T-helper 1 cell treated with Interleukin-12 subunit alpha and Interleukin-12 subunit beta and Interleukin-4 antibody, amounts not matched to agents 30 μg/mL and 1 μg/mL, for 36 hours (primary cell): ENCODE measurements at regions not wholly inside any gene's neighbourhood (a gene's known extent, or its start where the extent isn't known, plus 50 kb on each side); places are given as distances from the start of the nearest gene placed in this dataset.

Source experiments
- H3K27ac Mint-ChIP-seq: one replicate; pipeline ENCODE4 v1.8.0; 2021; ENCODE audit warnings: mild to moderate bottlenecking, mixed read lengths
- H3K27me3 Mint-ChIP-seq: one replicate; pipeline ENCODE4 v1.8.0; 2021; ENCODE audit warnings: low read depth, mixed read lengths
- H3K36me3 Mint-ChIP-seq: one replicate; pipeline ENCODE4 v1.8.0; 2021; ENCODE audit warnings: low read depth, mixed read lengths
- H3K4me1 Mint-ChIP-seq: one replicate; pipeline ENCODE4 v1.8.0; 2021; ENCODE audit warnings: low read depth, mixed read lengths
- H3K4me3 Mint-ChIP-seq: one replicate; pipeline ENCODE4 v1.8.0; 2021; ENCODE audit warnings: mild to moderate bottlenecking, moderate library complexity, mixed read lengths
- H3K9me3 Mint-ChIP-seq: one replicate; pipeline ENCODE4 v1.8.0; 2021; ENCODE audit warnings: mixed read lengths

GRCh38 chr13:67856955-67857354 is 626.8 kb upstream of the PCDH9 start:
- no peak overlapping the region for H3K27ac Mint-ChIP-seq
- H3K4me3 Mint-ChIP-seq: no peak overlapping the region
- no peaks in the 10 kb centered on the region for H3K27me3 Mint-ChIP-seq
- peaks cover 17% of the 10 kb centered on the region for H3K9me3 Mint-ChIP-seq
- no peaks in the 10 kb centered on the region for H3K4me1 Mint-ChIP-seq
- H3K36me3 Mint-ChIP-seq: no peaks in the 10 kb centered on the region

GRCh38 chr13:67855741-67856238 is 625.7 kb upstream of the PCDH9 start:
- no peaks in the 10 kb centered on the region for H3K4me1 Mint-ChIP-seq
- no peaks in the 10 kb centered on the region for H3K36me3 Mint-ChIP-seq
- no peak overlapping the region for H3K4me3 Mint-ChIP-seq
- H3K9me3 Mint-ChIP-seq: peaks cover 18% of the 10 kb centered on the region
- H3K27me3 Mint-ChIP-seq: no peaks in the 10 kb centered on the region
- H3K27ac Mint-ChIP-seq: no peak overlapping the region

GRCh38 chr13:67854990-67855389 is 624.9 kb upstream of the PCDH9 start:
- Mint-ChIP-seq H3K27me3 (no peaks in the 10 kb centered on the region), H3K27ac (no peak overlapping the region), H3K9me3 (peaks cover 19% of the 10 kb centered on the region), H3K4me1 (no peaks in the 10 kb centered on the region), H3K36me3 (no peaks in the 10 kb centered on the region), H3K4me3 (no peak overlapping the region)

- Mint-ChIP-seq H3K9me3 (peaks cover 13% of the 10 kb centered on the region), H3K27me3 (no peaks in the 10 kb centered on the region), H3K4me1 (no peaks in the 10 kb centered on the region), H3K4me3 (no peak overlapping the region), H3K27ac (no peak overlapping the region), H3K36me3 (no peaks in the 10 kb centered on the region)
Observed at GRCh38 chr13:67844574-67844973, 614.4 kb upstream of the PCDH9 start.

GRCh38 chr13:67841071-67841470 is 610.9 kb upstream of the PCDH9 start:
- H3K27ac Mint-ChIP-seq: no peak overlapping the region
- H3K27me3 Mint-ChIP-seq: no peaks in the 10 kb centered on the region
- H3K36me3 Mint-ChIP-seq: no peaks in the 10 kb centered on the region
- H3K9me3 Mint-ChIP-seq: peaks cover 18% of the 10 kb centered on the region
- H3K4me3 Mint-ChIP-seq: no peak overlapping the region
- no peaks in the 10 kb centered on the region for H3K4me1 Mint-ChIP-seq

GRCh38 chr13:67833564-67833963 is 603.4 kb upstream of the PCDH9 start:
- Mint-ChIP-seq H3K4me3 (no peak overlapping the region), H3K9me3 (peaks cover 12% of the 10 kb centered on the region), H3K27me3 (no peaks in the 10 kb centered on the region)

GRCh38 chr13:67829641-67830040 is 599.5 kb upstream of the PCDH9 start:
- peaks cover 26% of the 10 kb centered on the region for H3K9me3 Mint-ChIP-seq
- H3K27me3 Mint-ChIP-seq: no peaks in the 10 kb centered on the region
- H3K4me3 Mint-ChIP-seq: no peak overlapping the region
- H3K27ac Mint-ChIP-seq: no peak overlapping the region
- H3K36me3 Mint-ChIP-seq: no peaks in the 10 kb centered on the region
- H3K4me1 Mint-ChIP-seq: no peaks in the 10 kb centered on the region

More at GRCh38 chr13:67833564-67833963, 603.4 kb upstream of the PCDH9 start:
- H3K27ac Mint-ChIP-seq: no peak overlapping the region
- no peaks in the 10 kb centered on the region for H3K36me3 Mint-ChIP-seq
- no peaks in the 10 kb centered on the region for H3K4me1 Mint-ChIP-seq

- Mint-ChIP-seq H3K9me3 (peaks cover 26% of the 10 kb centered on the region), H3K4me3 (no peak overlapping the region), H3K27ac (no peak overlapping the region), H3K4me1 (no peaks in the 10 kb centered on the region), H3K27me3 (no peaks in the 10 kb centered on the region), H3K36me3 (no peaks in the 10 kb centered on the region)
Observed at GRCh38 chr13:67827992-67828391, 597.9 kb upstream of the PCDH9 start.

- peaks cover 7% of the 10 kb centered on the region for H3K9me3 Mint-ChIP-seq
- H3K36me3 Mint-ChIP-seq: no peaks in the 10 kb centered on the region
- H3K4me3 Mint-ChIP-seq: no peak overlapping the region
- no peak overlapping the region for H3K27ac Mint-ChIP-seq
- H3K4me1 Mint-ChIP-seq: no peaks in the 10 kb centered on the region
- H3K27me3 Mint-ChIP-seq: no peaks in the 10 kb centered on the region
Observed at GRCh38 chr13:67821606-67822005, 591.5 kb upstream of the PCDH9 start.

GRCh38 chr13:67806796-67807195 is 576.7 kb upstream of the PCDH9 start:
- no peak overlapping the region for H3K4me3 Mint-ChIP-seq
- H3K4me1 Mint-ChIP-seq: no peaks in the 10 kb centered on the region
- H3K9me3 Mint-ChIP-seq: peaks cover 7% of the 10 kb centered on the region
- no peaks in the 10 kb centered on the region for H3K27me3 Mint-ChIP-seq
- no peak overlapping the region for H3K27ac Mint-ChIP-seq
- H3K36me3 Mint-ChIP-seq: no peaks in the 10 kb centered on the region

- no peaks in the 10 kb centered on the region for H3K4me1 Mint-ChIP-seq
- peaks cover 11% of the 10 kb centered on the region for H3K9me3 Mint-ChIP-seq
- no peaks in the 10 kb centered on the region for H3K36me3 Mint-ChIP-seq
- H3K4me3 Mint-ChIP-seq: no peak overlapping the region
- no peak overlapping the region for H3K27ac Mint-ChIP-seq
- H3K27me3 Mint-ChIP-seq: no peaks in the 10 kb centered on the region
Observed at GRCh38 chr13:67803118-67803517, 573.0 kb upstream of the PCDH9 start.

GRCh38 chr13:67792151-67792676 is 562.1 kb upstream of the PCDH9 start:
- Mint-ChIP-seq H3K9me3 (peaks cover 4% of the 10 kb centered on the region), H3K4me3 (no peak overlapping the region), H3K4me1 (no peaks in the 10 kb centered on the region), H3K27me3 (no peaks in the 10 kb centered on the region), H3K36me3 (no peaks in the 10 kb centered on the region), H3K27ac (no peak overlapping the region)

GRCh38 chr13:67791047-67791446 is 560.9 kb upstream of the PCDH9 start:
- H3K36me3 Mint-ChIP-seq: no peaks in the 10 kb centered on the region
- H3K4me1 Mint-ChIP-seq: no peaks in the 10 kb centered on the region
- H3K27me3 Mint-ChIP-seq: no peaks in the 10 kb centered on the region
- no peak overlapping the region for H3K27ac Mint-ChIP-seq
- no peak overlapping the region for H3K4me3 Mint-ChIP-seq
- peaks cover 4% of the 10 kb centered on the region for H3K9me3 Mint-ChIP-seq

GRCh38 chr13:67776151-67776550 is 546.0 kb upstream of the PCDH9 start:
- Mint-ChIP-seq H3K9me3 (peaks cover 6% of the 10 kb centered on the region), H3K36me3 (no peaks in the 10 kb centered on the region), H3K4me3 (no peak overlapping the region), H3K27ac (no peak overlapping the region), H3K27me3 (no peaks in the 10 kb centered on the region), H3K4me1 (no peaks in the 10 kb centered on the region)

GRCh38 chr13:67775359-67775758 is 545.2 kb upstream of the PCDH9 start:
- Mint-ChIP-seq H3K4me3 (no peak overlapping the region), H3K9me3 (peaks cover 6% of the 10 kb centered on the region), H3K4me1 (no peaks in the 10 kb centered on the region), H3K27ac (no peak overlapping the region), H3K27me3 (no peaks in the 10 kb centered on the region), H3K36me3 (no peaks in the 10 kb centered on the region)
